Ectodermal cell (in vitro differentiated cells): ENCODE measurements at regions not wholly inside any gene's neighbourhood (a gene's known extent, or its start where the extent isn't known, plus 50 kb on each side); places are given as distances from the start of the nearest gene placed in this dataset.

Source experiments
- H3K27ac ChIP-seq: 2 replicates; pipeline ENCODE4 v1.7.0; 2013; ENCODE audit warnings: mild to moderate bottlenecking, low read depth, low read length; ENCODE audit not compliant: insufficient read depth, poor library complexity, severe bottlenecking
- H3K27me3 ChIP-seq: 2 replicates; pipeline ENCODE4 v1.7.0; 2013; ENCODE audit warnings: mild to moderate bottlenecking, low read length; ENCODE audit not compliant: insufficient read depth, control insufficient read depth, poor library complexity, severe bottlenecking
- H3K36me3 ChIP-seq: one replicate; pipeline ENCODE4 v1.7.0; 2013; ENCODE audit warnings: low read length; ENCODE audit not compliant: control insufficient read depth, insufficient read depth
- H3K4me1 ChIP-seq: one replicate; pipeline ENCODE4 v1.7.0; 2013; ENCODE audit warnings: low read length; ENCODE audit not compliant: control insufficient read depth, insufficient read depth
- H3K4me3 ChIP-seq: 2 replicates; pipeline ENCODE4 v1.7.0; 2013; ENCODE audit warnings: low read depth, low read length, control low read depth; ENCODE audit not compliant: insufficient read depth
- H3K9me3 ChIP-seq: 2 replicates; pipeline ENCODE4 v1.7.0; 2013; ENCODE audit warnings: mild to moderate bottlenecking, low read length, moderate library complexity; ENCODE audit not compliant: control insufficient read depth
- WGBS, 2 experiments: methylation state at CpG; one replicate each; pipeline ENCODE4 v1.1.7; 2013; ENCODE audit warnings: missing lambda C conversion rate in 2 of 2; 5-methylcytosine and 5-hydroxymethylcytosine counted together

DNA sequence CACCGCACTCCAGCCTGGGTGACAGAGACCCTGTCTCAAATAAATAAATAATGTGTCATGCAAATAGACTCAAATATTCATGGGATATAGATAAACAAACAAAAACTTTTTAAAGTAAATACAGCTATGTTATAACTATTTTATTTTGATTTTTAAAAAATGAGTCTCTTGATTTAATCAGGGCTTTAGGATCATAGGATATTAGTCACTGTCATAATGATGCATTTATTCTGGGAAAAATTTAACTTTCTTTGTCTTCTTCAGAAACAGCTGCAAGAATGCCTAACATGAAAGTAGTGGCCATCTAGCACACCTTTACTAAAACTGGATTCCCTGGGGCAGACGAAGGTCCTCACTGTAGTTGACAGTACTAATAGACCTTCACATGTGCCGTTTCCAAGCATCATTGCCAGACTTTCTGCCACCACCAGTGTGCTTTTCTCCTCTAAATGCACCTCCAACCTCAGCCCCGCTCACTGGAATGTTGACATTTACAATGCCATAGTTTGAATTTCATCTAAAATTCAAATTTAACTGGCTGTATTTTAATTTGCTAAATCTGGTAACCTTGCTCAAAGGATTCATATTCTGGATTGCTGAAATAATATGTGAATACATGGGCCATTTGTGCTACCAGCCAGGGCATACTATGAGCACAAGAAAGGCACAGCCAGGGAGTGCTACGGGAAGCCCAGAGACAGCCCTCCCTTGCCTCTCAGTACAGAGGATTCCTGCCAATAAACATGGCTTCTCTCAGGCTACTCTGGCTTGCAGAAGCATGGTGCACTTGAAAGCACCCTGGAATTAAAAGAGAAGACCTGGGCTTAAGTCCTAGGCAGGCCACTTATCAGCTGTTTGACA is 63.4 kb upstream of the ADO start:
- Histone ChIP-seq H3K9me3 (no peaks in the 10 kb centered on the region), H3K4me3 (no peak overlapping the region), H3K27ac (no peak overlapping the region), H3K4me1 (no peaks in the 10 kb centered on the region), H3K27me3 (no peaks in the 10 kb centered on the region), H3K36me3 (no peaks in the 10 kb centered on the region)
- WGBS, 2 experiments = 90 to 92% methylated on average over 4 of the region's 5 CpGs

DNA sequence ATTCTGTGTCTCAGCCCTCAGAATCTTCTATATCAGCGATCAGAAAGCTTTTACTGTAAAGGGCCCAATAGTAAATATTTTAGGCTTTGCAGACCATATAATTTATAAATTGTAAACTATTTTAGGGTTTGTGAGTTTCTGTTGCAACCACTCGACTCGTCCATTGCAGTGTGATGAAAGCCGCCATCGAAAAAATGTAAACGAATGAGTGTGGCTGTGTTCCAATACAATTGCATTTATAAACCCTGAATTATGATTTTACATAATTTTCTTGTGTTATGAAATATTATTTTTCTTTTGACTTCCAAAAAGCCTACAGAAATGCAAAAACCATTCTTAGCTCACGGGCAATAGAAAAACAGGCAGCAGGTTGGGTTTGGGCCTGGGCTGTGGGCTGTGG is 62.5 kb upstream of the ADO start:
- no peaks in the 10 kb centered on the region for H3K27me3 ChIP-seq
- no peak overlapping the region for H3K27ac ChIP-seq
- no peak overlapping the region for H3K4me3 ChIP-seq
- H3K4me1 ChIP-seq = no peaks in the 10 kb centered on the region
- 94% methylated on average over 2 of the region's 7 CpGs for WGBS, 2 experiments
- no peaks in the 10 kb centered on the region for H3K9me3 ChIP-seq
- no peaks in the 10 kb centered on the region for H3K36me3 ChIP-seq

DNA sequence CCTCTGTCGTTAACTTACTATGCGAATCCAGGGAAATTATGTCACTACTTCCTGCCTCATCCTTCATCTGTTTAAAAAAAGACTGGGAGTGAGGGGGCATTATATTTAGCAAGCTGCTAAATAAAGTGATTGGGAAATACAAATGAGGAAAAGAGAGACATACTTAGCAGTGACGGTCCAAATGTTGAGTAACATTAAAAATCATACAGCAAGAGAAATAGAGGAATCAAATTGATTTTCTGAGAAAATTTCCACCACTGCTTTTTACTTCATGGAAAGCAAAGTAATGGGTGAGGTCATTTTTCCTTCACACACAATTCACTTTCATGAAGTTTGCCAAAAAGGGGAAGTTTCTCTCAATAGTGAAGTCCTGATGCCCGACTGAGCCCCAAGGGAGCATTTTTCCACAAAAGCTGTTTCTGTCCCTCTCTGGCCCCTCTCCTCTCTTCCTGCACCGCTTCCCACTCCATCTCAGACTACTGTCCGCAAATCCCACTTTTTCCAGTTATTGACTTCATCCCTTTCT is 61.9 kb upstream of the ADO start:
- Histone ChIP-seq H3K4me1 (no peaks in the 10 kb centered on the region), H3K4me3 (no peak overlapping the region), H3K27ac (no peak overlapping the region), H3K36me3 (no peaks in the 10 kb centered on the region), H3K27me3 (no peaks in the 10 kb centered on the region), H3K9me3 (no peaks in the 10 kb centered on the region)
- 92% methylated on average over 6 of the region's 6 CpGs for WGBS, 2 experiments

GRCh38 chr10:62744136-62744535 is 60.4 kb upstream of the ADO start:
- H3K27ac ChIP-seq = no peak overlapping the region
- WGBS, 2 experiments = 90 to 91% methylated on average over 3 of the region's 3 CpGs

GRCh38 chr10:62745581-62745980 is 58.9 kb upstream of the ADO start:
- Histone ChIP-seq H3K36me3 (no peaks in the 10 kb centered on the region), H3K27ac (no peak overlapping the region), H3K27me3 (no peaks in the 10 kb centered on the region), H3K4me1 (no peaks in the 10 kb centered on the region), H3K9me3 (no peaks in the 10 kb centered on the region), H3K4me3 (no peak overlapping the region)
- 100% methylated on average over 1 to 2 of the region's 2 CpGs for WGBS, 2 experiments

More at GRCh38 chr10:62744136-62744535, 60.4 kb upstream of the ADO start:
- Histone ChIP-seq H3K27me3 (no peaks in the 10 kb centered on the region), H3K36me3 (no peaks in the 10 kb centered on the region), H3K4me3 (no peak overlapping the region), H3K4me1 (no peaks in the 10 kb centered on the region), H3K9me3 (no peaks in the 10 kb centered on the region)

GRCh38 chr10:62746951-62747729 is 57.4 kb upstream of the ADO start:
- H3K36me3 ChIP-seq = no peaks in the 10 kb centered on the region
- no peaks in the 10 kb centered on the region for H3K4me1 ChIP-seq
- H3K27me3 ChIP-seq = no peaks in the 10 kb centered on the region
- 93 to 97% methylated on average over 3 of the region's 3 CpGs for WGBS, 2 experiments
- no peak overlapping the region for H3K4me3 ChIP-seq
- H3K27ac ChIP-seq = no peak overlapping the region
- no peaks in the 10 kb centered on the region for H3K9me3 ChIP-seq

- Histone ChIP-seq H3K36me3 (no peaks in the 10 kb centered on the region), H3K4me1 (no peaks in the 10 kb centered on the region), H3K27me3 (no peaks in the 10 kb centered on the region), H3K4me3 (no peak overlapping the region), H3K9me3 (no peaks in the 10 kb centered on the region), H3K27ac (no peak overlapping the region)
These were observed 56.1 kb upstream of the ADO start for GRCh38 chr10:62748386-62748785.

GRCh38 chr10:62749093-62749683 is 55.3 kb upstream of the ADO start:
- no peak overlapping the region for H3K27ac ChIP-seq
- WGBS, 2 experiments = 88 to 97% methylated on average over 4 to 5 of the region's 5 CpGs
- H3K36me3 ChIP-seq = no peaks in the 10 kb centered on the region
- no peaks in the 10 kb centered on the region for H3K9me3 ChIP-seq
- no peak overlapping the region for H3K4me3 ChIP-seq
- no peaks in the 10 kb centered on the region for H3K4me1 ChIP-seq
- H3K27me3 ChIP-seq = no peaks in the 10 kb centered on the region
